HG03196 (cell line): ENCODE measurements at regions not wholly inside any gene's neighbourhood (a gene's known extent, or its start where the extent isn't known, plus 50 kb on each side); places are given as distances from the start of the nearest gene placed in this dataset.

Experiments used
- ATAC-seq: cut with Tn5 transposase; IDR thresholded peaks from one replicate; pipeline ENCODE4 v1.9.1; 2021; ENCODE audit not compliant: unreplicated experiment

DNA sequence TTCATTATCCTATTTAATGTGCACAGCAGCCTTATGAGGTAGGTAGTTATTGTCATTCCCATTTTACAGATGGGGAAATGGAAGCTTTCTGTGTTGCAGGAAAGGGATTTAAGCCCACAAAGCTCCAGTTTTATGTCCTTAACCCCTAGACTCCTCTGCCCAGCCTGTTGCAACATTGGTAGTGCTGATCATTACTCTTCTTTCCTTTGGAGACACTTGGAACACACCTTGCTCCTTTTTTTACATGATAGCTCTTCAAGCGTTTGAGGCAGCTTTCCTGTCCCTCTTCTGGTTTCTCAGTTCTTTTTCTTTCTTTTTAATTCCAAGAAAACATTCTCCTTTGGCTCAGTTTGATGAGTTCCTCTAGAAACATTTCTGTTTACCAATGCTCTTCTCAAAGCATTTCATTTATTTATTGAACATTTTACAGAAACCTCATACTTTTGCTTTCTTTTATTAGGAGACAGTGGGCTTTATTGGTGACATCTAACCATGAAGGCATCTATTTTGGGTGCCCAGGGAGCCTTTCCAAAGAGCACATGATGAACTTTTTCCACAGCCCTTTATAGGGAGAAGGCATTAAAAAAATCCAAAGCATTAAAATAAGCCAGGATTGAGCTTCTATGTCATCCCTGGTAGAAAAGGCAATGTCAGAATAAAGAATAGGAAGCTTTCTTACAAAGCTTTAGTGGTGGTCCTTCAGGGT lies 218.0 kb downstream of the TMEM38B start:
- no peak for ATAC-seq

DNA sequence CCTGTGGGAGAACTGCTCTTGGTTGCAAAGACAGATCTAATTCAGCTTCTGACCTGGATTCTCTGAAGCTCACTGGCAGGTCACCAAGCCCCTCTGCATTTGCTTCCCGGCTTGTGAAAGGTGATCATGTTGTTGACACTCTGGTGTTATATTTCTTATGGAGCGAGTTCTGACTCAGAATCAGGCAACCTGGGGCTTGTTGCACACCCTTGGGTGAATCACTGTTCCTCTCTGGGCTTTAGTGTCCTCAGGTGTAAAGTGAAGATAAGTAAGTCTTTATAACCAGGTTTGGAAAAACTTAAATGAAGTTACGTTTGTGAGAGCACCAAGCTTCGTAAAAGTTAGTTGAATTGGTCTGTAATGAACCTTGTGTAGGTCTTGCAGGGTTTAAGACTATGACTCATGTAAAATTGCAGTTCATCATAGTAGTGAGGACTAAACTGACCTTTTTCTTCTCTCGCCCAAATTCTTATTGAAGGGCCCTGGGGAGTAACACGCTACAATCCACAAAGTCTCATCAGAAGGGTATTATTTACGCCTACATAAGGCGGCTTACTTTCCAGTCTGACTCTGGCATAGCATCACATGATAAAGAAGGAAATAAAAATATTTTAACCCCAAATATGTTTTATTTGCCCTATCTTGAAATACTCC lies 218.6 kb downstream of the TMEM38B start:
- no peak for ATAC-seq

DNA sequence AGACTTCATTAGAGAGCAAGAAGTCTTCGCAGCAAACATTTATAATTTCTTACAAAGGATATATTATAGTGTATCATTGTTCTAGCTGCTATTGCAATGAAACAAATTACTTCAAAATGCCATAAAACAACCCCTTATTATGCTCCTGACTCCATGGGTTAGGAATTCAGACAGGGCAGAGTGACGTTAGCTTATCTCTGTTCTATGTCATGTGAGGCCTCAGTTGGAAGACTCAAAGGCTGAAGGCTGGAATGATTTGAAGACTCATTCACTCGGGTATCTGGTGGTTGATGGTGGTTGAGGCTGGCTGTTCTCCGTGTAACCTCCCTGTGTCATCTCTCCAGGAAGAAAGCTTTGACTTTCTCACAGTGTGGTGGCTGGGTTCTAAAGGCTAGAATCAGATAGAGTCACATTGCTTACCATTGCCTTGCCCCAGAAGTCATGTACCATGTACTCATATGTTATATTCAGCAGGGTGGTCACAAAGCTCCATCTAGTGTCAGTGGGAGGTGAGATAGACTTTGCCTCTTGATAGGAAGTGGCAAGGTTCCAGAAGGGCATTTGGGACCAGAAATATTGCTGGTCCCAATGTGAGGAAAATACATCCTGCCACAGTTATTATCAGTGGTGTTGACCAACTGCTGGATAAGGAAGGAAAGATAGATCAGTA lies 226.9 kb downstream of the TMEM38B start:
- no peak for ATAC-seq

DNA sequence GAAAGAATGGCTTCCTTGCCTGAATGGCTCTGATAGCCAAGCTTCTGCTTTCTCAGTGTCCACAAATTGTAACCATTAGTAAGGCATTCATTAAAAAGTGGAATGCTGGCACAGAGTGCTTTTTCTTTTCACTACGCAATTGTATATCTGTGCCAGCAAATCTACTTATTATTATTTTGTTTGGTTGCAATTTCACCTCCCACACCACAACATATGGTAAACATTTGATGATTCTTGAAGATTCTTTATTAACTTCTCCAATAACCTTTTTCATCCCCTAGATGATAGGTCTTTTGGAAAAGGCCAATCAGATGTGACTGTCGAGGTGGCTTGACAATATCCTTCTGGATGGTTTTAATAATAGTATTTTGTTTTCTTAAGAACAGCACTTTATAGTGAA lies 234.1 kb downstream of the TMEM38B start:
- no peak for ATAC-seq

DNA sequence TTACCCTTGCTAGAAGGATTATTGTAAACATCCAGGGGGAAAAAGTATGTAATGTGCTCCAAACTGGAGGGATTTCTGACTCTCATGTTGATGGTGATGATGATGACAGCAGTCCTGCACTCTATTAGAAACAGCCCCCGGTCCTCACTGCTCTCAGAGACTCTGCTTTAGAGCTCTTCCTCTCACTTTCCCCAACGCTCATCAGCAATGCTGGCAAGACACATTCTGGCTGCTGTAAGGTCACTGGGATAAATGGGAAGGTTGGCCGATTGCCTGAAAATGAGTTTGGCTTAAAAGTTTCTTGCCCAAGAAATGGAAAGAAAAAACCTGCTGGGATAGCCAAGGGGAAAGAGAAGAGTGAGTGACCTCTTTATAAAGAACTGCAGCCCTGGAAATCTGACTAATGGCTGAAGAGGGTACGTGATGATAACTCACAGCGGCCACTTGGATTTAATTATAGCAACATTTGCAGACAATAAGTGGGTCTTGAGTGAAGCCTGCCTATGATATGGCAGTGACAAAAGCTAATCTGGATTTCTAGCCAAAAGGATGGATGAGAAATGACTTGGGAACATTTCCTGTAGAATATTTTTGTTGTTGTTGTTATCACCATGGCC lies 235.8 kb downstream of the TMEM38B start:
- ATAC-seq, result no peak

DNA sequence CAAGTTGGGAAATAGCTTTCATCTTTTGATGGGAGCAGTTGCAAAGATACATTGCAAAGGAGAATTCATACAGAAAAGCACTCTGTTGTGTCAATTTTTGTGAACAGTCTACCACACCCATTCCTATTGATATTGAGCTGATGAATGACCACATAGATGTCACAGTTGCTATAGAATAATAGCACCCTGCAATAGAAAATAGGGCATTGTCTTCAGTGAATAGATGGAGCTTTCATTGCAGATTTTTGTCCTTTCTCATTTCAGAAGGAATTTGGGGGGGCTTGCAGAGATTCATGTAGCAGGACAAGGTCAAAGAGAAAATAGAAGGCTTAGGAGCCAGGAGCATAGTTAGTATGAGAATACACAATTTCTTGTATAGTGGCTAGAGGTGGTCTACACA lies 237.9 kb downstream of the TMEM38B start:
- no peak for ATAC-seq

DNA sequence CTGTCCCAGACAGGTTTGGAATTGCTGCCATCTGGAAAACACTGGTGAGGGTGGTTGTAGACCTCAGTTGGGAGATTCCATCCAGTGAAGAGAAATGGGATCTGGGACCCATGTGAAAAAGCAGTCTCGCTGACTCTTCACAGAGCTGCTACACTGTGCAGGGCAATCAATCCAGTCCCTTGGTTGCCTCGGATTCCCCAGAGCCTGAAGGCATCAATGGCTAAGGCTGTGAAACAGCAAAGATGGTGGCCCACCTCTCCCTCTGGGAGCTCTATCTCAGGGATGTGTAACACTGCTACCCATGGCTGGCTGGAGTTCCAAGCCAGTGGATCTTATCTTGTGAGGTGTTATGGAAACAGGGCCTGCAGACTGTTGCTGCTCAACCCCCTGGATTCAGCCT lies 256.1 kb downstream of the TMEM38B start:
- no peak for ATAC-seq

DNA sequence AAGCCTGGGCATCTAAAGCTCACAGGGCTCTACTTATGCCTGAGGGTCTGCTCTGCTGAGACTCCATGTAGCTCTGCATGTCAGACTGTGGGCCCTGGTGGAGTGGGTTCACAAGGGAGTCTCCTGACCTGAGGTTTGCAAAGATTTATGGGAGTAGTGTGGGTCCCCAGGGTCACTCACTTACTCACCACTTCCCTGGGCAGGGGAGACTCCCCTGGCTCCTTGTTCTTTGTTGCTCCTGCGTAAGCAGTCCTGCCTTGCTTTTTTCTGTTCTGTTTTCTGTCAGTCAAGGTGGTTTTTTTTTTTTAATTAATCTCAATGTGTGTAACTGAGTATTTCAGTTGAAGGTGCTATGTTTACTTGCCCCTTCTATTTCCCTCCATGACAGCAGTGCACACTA lies 256.6 kb downstream of the TMEM38B start:
- ATAC-seq, result no peak

DNA sequence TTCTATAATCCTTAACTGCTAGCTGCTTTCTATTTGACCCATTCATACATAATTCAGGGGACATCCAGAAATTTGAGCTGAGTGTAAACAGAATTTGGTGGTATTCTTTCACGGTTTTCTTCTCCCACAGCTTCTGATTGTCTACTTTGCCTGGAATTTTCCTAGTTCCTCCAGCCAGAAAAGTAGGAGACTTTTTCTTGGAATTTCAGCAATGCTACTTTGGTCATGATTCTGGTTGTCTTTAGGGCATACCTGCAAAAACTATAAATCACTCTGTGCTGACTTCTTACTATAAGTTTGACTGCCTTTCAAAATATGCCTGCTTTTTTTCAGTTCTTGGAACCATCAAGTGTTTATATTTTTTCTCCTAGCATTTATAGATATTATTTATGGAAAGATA lies 260.2 kb downstream of the TMEM38B start:
- ATAC-seq, result no peak

DNA sequence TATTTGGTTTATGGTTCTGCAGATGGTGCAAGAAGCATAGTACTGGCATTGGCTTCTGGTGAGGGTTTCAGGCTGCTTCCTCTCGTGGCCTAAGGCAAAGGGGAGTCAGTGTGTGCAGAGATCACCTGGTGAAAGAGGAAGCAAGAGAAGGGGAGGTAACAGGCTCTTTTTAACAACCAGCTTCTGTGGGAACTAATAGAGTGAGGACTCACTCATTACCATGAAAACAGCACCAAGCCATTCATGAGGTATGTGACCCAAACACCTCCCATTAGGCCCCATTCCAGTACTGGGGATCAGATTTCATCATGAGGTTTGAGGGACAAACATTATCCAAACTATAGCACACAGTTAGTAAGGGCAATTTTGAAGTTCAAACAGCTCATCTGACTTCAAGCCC lies 263.5 kb downstream of the TMEM38B start:
- ATAC-seq, result no peak

DNA sequence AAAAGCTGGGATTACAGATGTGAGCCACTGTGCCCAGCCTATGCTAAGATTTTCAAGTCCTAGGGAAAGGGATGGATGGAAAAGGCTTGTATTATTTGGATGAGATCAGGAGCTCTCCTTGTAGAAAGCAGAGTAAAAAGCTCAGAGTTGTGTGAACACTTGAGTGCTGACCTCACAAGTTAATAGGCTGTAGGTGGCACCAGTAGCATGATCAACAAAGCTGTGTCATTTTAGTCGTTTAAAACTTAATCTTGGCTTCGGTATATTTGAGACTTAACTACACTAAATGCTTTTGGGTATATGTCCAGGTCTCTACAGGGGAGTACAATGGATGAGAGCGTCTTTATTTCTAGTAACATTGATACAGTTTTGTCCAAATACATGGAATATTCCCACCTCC lies 264.2 kb downstream of the TMEM38B start:
- ATAC-seq, result no peak

DNA sequence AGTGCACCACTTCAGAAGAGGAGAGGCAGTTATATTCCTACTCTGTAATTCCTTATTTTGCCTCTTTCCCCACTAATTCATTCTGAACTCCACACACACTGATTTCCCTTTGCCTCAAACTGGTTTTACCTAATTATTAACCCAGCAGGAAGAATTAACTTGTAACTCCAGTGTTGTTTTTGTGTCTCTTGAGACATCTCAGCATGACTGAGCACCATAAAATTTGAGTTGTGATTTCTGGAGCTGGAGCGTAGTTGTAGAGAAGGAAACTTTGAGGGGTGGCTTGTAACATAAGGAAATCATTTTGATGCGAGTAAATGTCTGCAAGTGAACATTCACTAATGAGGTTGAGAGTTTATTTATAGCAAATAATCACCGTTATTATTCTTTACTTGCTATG lies 265.2 kb downstream of the TMEM38B start:
- no peak for ATAC-seq

DNA sequence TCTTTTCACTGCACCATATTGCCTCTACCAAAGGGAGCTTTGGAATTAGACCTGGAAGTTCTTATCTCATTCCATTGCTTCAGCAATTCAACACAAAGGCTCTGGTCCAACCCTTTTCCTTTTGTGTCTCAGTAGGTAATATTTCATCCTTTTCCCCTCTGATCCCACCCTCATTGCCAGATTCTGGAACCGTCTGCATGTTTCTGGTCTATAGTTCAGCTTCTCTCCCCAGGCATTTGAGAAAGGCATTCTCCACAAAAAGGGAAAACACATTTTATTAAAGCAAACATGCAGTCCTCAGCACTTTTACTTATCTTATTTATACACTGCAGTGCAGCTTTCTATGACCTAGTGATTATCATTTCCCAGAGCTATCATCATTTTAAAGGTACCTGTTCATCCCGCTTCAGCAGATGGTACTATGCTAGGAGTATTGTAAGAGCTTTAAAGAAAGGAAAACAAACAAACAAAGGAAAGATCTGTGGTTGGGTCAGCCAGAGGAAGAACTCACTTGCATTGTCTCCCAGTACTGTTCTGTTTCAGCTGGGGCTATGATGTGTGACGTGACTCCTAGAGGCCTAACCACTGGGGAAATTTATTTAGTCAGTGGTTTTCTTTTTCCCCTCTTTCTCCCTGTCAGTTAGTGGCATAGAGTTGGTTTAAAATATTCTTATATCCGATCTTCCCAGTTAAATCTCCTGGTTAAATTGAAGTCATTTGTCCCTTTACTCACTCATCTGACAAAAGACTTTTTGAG lies 269.2 kb downstream of the TMEM38B start:
- no peak for ATAC-seq

DNA sequence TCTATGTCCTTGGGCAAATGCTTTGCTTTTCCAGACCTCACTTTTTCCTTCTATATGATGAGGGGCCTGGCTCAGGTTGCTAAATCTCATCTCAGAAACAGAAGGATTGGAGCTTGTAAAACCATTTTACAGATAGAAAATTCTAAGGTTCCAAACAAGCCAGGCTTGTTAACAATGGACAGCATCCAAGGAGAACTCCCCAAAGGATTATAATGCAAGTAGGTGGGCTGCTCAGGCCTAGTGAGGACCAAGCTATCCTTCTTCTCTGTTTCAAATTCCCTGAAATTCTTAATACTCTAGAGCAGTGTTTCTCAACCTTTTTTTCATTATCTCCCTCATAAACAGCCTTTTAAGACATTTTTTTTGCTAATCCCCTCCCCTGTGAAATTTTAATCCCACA lies 269.8 kb downstream of the TMEM38B start:
- ATAC-seq, result no peak

DNA sequence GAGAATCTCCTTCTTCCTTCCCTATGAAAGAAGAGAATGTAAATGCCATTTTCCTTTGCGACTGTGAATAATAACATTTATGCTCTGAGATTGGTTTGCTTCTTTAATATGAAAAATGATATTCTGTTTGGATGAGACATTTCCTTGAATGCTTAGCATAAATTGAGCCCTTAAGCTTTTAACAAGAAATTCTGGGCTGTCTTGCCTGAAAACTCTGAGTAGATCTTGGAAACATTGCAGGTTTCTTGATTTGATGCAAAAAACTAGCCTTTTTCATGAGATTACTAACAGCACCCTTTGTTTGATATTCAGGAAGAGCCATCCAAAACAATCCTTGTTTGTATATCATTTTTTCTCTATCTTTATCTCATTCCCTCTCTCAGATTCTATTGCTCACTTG lies 272.5 kb downstream of the TMEM38B start:
- no peak for ATAC-seq

DNA sequence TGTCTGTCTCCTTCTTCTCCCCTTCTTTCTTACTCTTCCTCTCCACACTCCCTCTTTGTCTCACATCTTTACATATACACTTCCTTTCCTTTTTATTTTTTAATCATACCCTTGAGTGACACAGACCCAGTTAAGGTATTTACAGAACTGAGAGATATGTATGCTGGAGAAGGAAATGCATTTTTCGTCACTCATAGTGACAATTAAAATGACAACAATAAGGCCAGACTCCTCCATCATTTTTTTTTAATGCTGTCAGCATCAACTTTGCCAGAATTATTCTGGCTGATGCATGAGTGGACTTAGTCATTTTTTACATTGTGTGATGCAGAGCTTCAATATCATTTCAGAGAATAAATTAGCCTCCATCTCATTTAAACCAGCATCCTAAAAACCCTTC lies 272.9 kb downstream of the TMEM38B start:
- ATAC-seq, result no peak

DNA sequence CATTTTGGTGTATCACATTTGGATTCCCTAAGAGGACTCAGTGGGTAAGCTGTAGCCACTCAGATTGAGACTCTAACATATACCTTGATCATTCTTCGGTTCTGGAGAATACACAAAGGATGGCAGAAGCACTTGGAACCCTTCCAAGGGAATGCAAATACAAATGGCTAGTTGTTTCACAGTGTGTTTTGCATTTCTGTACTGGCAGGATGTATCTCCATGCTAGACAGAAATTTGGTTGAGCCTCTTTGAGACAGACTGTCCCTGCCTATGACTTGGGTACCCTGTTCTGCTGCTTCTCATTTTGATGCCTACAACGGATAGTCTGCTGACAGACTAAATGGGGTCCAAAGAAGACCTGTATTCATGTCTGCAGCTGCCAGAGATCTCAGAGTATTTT lies 273.5 kb downstream of the TMEM38B start:
- ATAC-seq, result no peak

DNA sequence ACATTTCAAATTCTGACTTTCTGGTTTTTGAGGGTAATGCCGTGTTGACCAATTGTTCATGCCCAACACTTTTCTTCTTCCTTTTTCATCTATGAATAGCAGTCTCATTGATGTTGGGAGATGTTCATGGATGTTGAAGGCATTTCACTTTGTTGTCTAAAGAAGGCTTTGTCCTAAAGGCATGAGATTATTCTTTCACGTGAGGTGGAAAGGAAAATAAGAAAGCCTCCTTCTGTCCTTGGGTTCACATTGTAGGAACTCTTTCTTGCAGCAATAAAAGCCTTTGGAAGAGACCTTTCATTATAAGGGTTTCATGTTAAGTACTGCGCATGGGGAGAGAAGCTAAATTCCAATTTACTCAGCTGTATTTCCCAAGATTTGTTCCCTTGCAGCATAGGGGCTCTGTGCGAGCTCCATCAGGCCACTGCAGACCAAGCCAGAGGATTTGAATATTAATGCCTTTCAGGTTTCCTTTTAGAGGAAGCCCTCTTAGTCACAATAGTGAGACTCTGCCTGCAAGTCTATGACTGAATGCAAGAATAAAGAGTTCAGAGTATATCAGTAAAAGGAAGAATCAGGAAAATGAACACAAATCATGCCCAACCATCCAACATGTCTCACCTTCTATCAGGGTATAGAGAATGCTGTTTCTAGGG lies 274.6 kb downstream of the TMEM38B start:
- ATAC-seq, result no peak

DNA sequence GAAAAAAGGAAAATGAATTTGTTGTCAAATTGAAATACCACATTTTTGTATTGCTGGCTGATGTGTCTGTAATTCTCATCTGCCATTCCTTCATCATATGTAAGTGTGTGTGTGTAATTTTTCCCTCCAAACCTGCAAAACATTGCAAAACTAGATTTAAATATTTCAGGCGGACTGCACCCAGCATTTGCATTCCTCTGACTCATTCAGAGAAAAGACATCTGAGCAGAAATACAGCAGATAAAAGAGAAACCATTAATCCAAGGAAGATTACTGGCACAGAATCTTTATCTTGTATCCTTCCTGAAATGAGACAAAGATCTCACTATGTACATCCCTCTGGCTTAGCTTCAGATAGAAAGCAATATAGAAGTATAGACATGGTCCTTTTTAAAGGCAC lies 275.3 kb downstream of the TMEM38B start:
- no peak for ATAC-seq

DNA sequence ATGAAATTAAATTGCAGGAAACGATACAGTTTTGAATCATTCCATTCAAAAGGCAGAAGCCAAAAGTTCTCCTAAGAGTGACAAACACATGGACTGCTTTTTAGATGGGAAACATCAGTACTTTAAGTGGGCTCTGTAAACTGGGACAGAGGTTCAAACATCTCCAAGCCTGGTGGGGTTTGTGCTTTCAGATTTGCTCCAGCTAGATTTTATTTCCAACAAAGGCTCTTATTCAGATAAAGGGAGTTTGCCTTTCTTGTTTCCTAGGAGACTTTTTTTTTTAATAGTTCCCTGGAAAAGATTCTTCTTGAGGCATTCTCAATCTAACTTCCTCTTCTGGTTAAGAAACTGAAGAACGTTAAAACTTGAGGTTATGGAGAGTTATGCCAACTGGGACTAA lies 277.6 kb downstream of the TMEM38B start:
- no peak for ATAC-seq
